A549 (cell line): ENCODE measurements at regions not wholly inside any gene's neighbourhood (a gene's known extent, or its start where the extent isn't known, plus 50 kb on each side); places are given as distances from the start of the nearest gene placed in this dataset.

ENCODE experiments used
- EP300 ChIP-seq, 2 experiments: fragments of >200 bp; sonication (Bioruptor Twin); formaldehyde crosslinking; IDR thresholded peaks; 2 replicates in 1 of 2; 3 replicates in 1 of 2; pipeline ENCODE4 v1.6.1; 2016 to 2017
- PHF8 ChIP-seq: fragments of 200-600 bp; sonication (generic); IDR thresholded peaks from 2 replicates; pipeline ENCODE4 v1.6.1; 2016; ENCODE audit warnings: low read depth, mild to moderate bottlenecking, antibody characterized with exemption, moderate library complexity, borderline replicate concordance
- POLR2A ChIP-seq: IDR thresholded peaks from 2 replicates; pipeline ENCODE4 v1.6.1; 2012; ENCODE audit warnings: mild to moderate bottlenecking, low read length
- ZSCAN20 ChIP-seq: fragments of 250-450 bp; sonication (Bioruptor Pico); IDR thresholded peaks from 2 replicates; pipeline ENCODE4 v1.8.0; 2022; ENCODE audit warnings: mild to moderate bottlenecking, moderate library complexity
- TF ChIP-seq, protein P1 (sequence below): fragments of >200 bp; sonication (Bioruptor Twin); formaldehyde crosslinking; IDR thresholded peaks from 3 replicates; pipeline ENCODE4 v1.5.1; 2016

DNA sequence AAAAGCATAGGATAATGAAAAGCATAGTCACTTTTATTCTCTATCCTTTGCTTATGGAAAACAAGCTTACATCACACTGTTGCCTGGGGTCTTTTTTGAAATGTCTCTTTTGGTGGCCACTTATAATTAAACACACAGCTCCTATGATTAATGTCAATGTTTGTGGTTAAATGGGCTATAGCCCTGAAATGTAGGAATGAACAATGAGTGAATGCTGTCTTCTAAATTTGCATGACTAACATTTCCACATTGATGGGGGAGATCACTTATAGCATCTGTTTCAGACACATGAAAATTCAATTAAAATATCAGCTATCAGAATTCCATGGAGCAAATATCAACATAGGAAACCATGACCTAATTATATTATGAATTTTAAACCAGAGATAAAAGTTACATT is 171.4 kb upstream of the FAT3 start:
- TF ChIP-seq, protein P1, sequence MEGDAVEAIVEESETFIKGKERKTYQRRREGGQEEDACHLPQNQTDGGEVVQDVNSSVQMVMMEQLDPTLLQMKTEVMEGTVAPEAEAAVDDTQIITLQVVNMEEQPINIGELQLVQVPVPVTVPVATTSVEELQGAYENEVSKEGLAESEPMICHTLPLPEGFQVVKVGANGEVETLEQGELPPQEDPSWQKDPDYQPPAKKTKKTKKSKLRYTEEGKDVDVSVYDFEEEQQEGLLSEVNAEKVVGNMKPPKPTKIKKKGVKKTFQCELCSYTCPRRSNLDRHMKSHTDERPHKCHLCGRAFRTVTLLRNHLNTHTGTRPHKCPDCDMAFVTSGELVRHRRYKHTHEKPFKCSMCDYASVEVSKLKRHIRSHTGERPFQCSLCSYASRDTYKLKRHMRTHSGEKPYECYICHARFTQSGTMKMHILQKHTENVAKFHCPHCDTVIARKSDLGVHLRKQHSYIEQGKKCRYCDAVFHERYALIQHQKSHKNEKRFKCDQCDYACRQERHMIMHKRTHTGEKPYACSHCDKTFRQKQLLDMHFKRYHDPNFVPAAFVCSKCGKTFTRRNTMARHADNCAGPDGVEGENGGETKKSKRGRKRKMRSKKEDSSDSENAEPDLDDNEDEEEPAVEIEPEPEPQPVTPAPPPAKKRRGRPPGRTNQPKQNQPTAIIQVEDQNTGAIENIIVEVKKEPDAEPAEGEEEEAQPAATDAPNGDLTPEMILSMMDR = no peak
- TF ChIP-seq POLR2A (no peak), ZSCAN20 (CRISPR knock-in tag) (no peak), PHF8 (no peak), EP300 (IDR thresholded peaks at IDR 0.05) (no peak)
